HG02981 (cell line): ENCODE measurements at regions not wholly inside any gene's neighbourhood (a gene's known extent, or its start where the extent isn't known, plus 50 kb on each side); places are given as distances from the start of the nearest gene placed in this dataset.

ENCODE experiments used
- ATAC-seq: cut with Tn5 transposase; IDR thresholded peaks from one replicate; pipeline ENCODE4 v1.9.1; 2021; ENCODE audit warnings: mild to moderate bottlenecking, moderate library complexity; ENCODE audit not compliant: unreplicated experiment

- ATAC-seq, result no peak
Observed at GRCh38 chr13:73194310-73194709, 135.5 kb downstream of the KLF5 start.

DNA sequence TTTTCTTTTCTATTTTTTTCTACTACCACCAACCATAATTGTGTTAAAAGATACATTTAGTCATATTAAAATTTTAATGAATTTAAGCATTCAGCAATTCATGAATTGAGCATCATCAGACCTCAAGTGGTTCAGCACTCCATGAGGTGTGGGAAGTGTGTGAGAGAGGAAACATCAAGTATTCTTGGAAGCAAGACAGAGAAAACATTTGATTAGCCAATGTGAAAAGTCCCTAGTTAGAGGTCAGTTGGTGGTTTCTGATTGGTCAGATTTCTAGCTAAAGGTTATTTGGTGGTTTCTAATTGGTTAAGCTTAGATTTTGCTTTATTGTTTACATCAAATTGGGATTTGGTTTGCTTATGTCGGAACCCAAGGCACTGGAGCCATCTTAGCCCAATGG is 134.7 kb downstream of the KLF5 start:
- ATAC-seq, result no peak

DNA sequence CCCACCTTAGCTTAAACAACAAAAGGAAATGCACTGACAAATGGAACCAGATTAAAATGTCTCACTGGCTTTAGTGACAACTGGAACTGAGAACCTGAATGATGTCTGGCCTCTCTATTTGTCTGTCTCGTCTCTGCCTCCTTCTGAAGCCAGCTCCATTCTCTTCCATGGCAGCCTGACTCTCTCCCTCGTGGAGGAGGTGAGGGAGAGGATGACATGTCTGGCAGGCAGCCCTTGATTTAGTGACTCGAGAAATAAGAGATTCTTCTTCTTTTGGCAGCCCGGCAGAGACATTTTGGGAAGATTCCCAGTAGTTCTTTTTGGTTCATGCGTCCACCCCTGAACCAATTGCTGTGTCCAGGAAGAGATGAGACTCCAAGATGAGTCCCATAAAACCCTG is 131.7 kb downstream of the KLF5 start:
- ATAC-seq, result no peak

DNA sequence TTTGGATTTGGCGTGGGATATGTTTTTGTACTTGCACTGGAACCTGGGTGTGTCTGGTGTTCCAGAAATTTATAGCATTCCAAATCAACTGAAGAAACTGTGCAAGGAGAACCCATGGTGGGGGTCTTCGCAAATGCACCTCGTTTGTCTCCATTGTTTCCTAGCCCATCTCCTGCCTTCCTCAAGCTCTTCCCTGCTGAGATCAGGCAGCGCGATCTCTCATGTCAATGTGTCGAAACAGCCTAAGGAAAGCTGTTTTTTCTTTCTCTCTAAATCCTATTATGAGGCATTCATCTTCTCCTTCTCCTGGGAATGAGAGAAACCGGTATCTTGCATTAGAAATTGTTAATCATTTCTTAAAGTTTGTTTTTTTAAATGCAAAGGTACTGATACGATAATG is 131.0 kb downstream of the KLF5 start:
- no peak for ATAC-seq

GRCh38 chr13:73189362-73189761 is 130.6 kb downstream of the KLF5 start:
- no peak for ATAC-seq

- no peak for ATAC-seq
Observed at GRCh38 chr13:73187106-73187505, 128.3 kb downstream of the KLF5 start.

GRCh38 chr13:73179650-73180274 is 121.0 kb downstream of the KLF5 start:
- ATAC-seq, result no peak

GRCh38 chr13:73177916-73178565 is 119.2 kb downstream of the KLF5 start:
- ATAC-seq, result no peak

- ATAC-seq, result no peak
Observed at GRCh38 chr13:73177017-73177416, 118.2 kb downstream of the KLF5 start.

DNA sequence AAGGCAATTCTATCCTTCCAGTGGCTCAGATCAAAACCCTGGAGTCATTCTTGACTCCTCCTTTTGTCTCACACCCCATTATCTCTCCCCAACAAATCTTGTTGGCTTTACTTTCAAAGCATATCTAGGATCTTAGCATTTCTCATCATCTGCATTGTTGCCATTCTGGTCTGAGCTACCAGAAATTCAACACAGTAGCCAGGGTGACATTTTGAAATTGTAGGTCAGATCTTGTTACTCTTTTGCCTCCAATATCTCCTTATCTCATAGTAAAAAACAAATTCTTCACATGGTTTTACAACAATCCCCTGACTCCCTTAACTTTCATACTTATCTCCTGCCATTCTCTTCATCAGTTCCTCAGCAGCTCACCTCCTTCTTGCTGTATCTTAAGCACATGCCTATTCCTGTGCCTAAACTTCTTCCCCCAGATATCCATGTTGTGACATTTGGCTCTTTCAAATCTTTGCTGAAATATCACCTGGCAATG is 115.8 kb downstream of the KLF5 start:
- no peak for ATAC-seq

DNA sequence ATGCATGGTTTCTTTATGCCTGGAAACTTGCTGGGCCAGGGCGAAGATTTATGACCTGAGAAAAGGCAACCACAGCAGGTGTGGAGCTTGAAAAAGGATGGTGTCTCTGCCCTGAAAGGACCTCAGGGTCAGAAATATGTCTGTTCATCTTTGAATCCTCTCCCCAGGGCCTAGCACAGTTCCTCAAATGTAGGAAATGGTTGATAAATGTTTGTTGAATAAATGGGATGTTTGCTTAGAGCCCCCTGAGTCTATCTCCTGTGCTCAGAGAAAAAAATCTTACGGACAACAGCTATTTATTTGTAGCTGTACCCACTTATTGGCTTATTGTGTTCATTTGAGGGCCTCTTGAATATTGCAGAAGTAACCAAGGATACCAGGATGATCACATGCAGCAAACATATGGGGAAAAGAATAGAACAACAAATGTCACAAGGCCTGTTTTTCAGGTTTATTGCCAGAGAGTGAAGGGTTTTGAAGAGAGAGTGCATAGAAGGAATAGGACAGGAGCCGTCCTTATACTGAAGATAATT is 114.5 kb downstream of the KLF5 start:
- no peak for ATAC-seq

DNA sequence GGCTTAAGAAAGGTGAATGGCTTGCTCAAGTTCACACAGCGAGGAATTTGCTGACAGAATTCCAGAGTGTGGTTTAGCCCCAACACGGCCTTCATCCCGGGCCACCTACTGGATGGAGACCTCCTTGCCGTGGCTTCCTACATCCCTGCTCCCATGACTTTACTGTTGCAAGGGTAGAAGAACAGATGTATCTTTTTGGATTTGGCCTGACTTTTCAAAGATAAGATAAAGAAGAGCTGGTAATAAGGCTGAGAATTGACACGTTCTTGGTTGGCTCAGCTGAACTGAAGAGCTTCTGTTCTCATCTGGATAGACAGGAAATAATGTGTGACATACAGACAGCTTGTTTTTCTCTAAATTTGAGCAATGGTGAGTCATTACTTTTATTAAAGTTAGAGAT is 113.1 kb downstream of the KLF5 start:
- no peak for ATAC-seq

DNA sequence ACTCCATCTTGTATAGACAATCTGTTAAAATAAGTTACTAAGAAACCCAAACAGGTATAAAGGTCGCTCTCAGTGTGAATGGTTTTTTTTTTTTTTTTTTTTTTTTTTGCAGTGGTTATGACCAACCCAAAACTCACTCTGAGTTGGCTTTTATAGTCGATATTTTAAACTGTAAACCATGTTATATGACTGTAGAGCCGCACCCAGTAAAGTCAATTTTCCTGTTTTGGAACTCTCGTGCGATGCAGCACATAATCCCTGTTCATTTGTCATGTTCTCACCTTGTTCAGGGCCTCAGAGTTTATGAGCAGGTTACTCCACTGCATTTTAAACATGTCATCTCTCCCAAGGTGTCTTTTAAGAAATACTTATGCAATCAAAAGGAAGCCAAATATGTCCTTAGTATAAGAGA is 112.5 kb downstream of the KLF5 start:
- no peak for ATAC-seq

DNA sequence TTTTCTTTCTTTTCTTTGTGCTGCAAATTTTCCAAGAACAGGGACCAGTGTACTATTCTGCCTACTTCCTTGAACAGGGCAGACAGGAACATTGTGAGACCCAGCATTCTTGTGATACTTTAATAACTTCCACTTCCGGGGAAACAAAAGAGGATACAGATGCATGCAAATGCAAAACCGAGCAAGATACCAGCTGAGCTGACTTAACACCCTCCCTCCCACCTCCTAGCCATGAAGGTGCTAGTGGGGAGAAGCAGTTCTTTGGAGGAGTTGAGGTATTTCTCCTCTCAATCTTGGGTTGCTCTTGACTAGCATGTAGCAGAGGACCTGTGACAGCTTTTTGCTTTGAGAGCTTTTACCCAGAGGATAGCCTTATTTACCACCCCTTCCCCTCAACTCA is 111.2 kb downstream of the KLF5 start:
- ATAC-seq, result no peak

GRCh38 chr13:73168953-73169401 is 110.2 kb downstream of the KLF5 start:
- no peak for ATAC-seq

GRCh38 chr13:73168226-73168952 is 109.6 kb downstream of the KLF5 start:
- no peak for ATAC-seq

DNA sequence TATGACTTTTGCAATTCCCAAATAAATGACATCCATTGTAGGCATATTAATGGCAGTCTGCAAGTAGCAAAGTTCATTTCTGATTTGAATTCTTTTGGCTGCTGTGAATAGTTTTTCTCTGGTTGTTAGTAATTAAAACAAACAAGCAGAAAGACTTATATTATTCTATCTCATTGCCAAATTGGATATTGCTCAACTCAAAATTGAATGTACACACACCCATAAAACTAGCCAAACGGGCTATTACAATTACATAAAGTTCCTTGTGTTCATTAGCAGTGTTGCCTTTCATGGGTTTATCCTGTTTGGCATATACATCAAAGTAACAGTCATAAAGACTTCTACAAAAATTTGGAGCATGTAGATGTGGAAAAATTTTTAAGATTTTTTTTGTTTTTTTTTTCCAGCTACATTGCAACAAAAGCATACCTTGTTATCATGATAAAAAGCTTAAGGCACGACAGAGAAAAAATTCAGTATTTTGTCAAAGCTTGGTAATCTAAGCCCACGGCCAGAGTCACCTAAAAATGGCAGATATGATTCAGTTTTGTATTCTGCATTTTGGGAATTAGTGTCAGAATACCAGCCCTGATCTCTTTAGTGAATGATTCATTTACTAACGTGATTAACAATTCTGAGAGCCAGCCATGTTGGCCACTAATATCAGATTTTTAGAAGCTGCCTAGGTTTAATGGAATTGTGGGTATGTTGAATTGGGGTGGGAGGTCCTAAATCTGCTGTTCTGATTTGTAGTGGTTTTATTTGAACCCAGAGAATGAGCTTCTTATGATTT is 108.4 kb downstream of the KLF5 start:
- ATAC-seq, result no peak

- no peak for ATAC-seq
Observed at GRCh38 chr13:73166204-73166603, 107.4 kb downstream of the KLF5 start.

DNA sequence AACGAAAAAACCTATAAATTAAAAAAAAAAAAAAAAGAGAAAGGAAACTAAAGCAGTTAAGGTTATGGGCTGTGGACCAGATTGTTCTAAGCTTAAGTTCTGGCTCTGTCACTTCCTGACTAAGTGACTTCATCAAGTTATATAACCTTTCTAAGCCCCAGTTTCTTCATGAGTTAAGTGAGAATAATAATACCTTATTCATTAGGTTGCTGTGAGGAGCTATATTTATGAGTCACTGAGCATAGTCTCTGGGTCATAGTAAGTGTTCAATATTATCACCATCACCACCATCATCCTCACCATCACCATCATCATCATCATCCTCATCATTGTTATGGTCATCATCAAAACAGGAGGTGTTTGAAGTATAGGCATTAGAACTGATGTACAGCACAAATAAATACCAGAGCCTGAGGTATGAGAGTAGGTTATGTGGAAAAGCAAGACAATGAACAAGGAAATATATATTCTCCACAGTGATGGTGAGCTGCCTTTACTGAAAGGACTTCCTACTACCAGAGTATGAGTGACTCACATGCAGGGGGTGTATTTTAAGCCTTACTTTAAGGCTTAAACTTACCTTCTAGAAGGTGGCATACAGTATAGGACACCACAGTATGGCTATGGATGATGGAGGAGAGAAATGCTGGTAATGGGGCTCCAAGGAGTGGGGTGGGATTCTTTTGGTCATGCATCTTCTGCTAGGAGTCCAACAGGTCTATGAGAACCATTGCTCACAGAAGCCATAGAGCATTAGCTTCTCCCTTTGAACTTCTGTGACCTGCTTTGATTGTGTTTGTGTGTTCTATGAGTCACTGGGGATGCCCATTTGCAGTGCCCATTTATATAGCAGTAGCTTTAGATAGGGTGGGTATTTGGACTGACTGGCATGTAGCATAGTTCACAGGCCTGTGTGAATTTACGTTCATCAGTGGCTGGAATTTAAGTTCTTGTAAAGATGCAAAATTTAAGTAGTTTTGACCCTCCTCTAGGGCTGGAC is 104.4 kb downstream of the KLF5 start:
- no peak for ATAC-seq
